Tibial artery (tissue), 4 donors: ENCODE measurements at regions not wholly inside any gene's neighbourhood (a gene's known extent, or its start where the extent isn't known, plus 50 kb on each side); places are given as distances from the start of the nearest gene placed in this dataset.

Experiments used
- DNase-seq, 2 donors: peaks; one replicate each; pipeline ENCODE4 v3.0.0-alpha.2; 2019
- H3K27ac ChIP-seq, 2 donors: fragments of 200-600 bp; sonication (generic) in 1 of 2; 1 replicate in 1 of 2; 2 replicates in 1 of 2; pipeline ENCODE4 v1.5.1; 2018 to 2019; ENCODE audit warnings: mild to moderate bottlenecking in 1 of 2
- H3K27me3 ChIP-seq, 2 donors: fragments of 200-600 bp; sonication (generic) in 1 of 2; one replicate each; pipeline versions ENCODE4 v1.5.1 to v1.6.0; 2016 to 2019
- H3K36me3 ChIP-seq, 3 donors: fragments of 200-600 bp; sonication (generic) in 2 of 3; one replicate each; pipeline ENCODE4 v1.5.1; 2016 to 2019; ENCODE audit warnings: mild to moderate bottlenecking in 2 of 3
- H3K4me1 ChIP-seq, 4 donors: fragments of 200-600 bp; sonication (generic) in 2 of 4; 1 replicate in 3 of 4; 2 replicates in 1 of 4; pipeline ENCODE4 v1.5.1; 2016 to 2019
- H3K4me3 ChIP-seq, 2 donors: fragments of 200-600 bp; sonication (generic) in 1 of 2; 1 replicate in 1 of 2; 2 replicates in 1 of 2; pipeline ENCODE4 v1.5.1; 2018 to 2019; ENCODE audit warnings: mild to moderate bottlenecking in 2 of 2
- H3K9me3 ChIP-seq, 3 donors: fragments of 200-600 bp; sonication (generic) in 1 of 3; one replicate each; pipeline ENCODE4 v1.5.1; 2016 to 2019
- intact Hi-C: fragments of 100-400 bp; cut with DNase I; formaldehyde crosslinking; loops from one replicate; pipeline ENCODE4 v1.15.0; 2023; ENCODE audit warnings: low total_unique reads
- TF ChIP-seq, protein P1 (sequence below), 2 experiments: fragments of 200-600 bp in 1 of 2; fragments of 450-650 bp in 1 of 2; IDR thresholded peaks; one replicate each; pipeline ENCODE4 v1.5.1; 2017 to 2019; ENCODE audit warnings: antibody characterized with exemption in 2 of 2, mild to moderate bottlenecking in 1 of 2, moderate library complexity in 1 of 2

DNA sequence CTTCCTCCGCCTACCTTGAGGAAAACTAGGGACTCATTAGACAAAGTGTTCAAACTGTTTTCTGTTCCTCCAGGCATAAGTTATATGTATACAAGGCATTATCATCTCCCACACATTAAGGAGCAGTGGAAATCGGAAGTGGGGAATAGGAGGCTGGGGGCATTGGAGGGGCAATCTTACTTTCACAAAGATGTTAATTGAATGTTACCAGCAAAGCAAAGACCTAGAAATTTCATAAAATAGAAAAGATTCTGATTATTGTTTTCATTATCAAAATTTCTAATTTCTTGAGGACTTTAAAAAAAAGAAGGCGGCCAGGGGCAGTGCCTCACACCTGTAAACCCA lies 501.7 kb upstream of the JARID2 start:
- no peaks in the 10 kb centered on the region for H3K9me3 ChIP-seq
- peaks cover 0 to 9% (median 0%) of the 10 kb centered on the region in 4 donors for H3K4me1 ChIP-seq
- TF ChIP-seq, protein P1, sequence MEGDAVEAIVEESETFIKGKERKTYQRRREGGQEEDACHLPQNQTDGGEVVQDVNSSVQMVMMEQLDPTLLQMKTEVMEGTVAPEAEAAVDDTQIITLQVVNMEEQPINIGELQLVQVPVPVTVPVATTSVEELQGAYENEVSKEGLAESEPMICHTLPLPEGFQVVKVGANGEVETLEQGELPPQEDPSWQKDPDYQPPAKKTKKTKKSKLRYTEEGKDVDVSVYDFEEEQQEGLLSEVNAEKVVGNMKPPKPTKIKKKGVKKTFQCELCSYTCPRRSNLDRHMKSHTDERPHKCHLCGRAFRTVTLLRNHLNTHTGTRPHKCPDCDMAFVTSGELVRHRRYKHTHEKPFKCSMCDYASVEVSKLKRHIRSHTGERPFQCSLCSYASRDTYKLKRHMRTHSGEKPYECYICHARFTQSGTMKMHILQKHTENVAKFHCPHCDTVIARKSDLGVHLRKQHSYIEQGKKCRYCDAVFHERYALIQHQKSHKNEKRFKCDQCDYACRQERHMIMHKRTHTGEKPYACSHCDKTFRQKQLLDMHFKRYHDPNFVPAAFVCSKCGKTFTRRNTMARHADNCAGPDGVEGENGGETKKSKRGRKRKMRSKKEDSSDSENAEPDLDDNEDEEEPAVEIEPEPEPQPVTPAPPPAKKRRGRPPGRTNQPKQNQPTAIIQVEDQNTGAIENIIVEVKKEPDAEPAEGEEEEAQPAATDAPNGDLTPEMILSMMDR (IDR thresholded peaks at IDR 0.05), result no peak
- no peaks in the 10 kb centered on the region for H3K27me3 ChIP-seq
- DNase-seq, result no peak
- H3K27ac ChIP-seq, result no peak overlapping the region
- no peak overlapping the region for H3K4me3 ChIP-seq
- intact Hi-C loops, result no loop called here
- no peaks in the 10 kb centered on the region for H3K36me3 ChIP-seq

DNA sequence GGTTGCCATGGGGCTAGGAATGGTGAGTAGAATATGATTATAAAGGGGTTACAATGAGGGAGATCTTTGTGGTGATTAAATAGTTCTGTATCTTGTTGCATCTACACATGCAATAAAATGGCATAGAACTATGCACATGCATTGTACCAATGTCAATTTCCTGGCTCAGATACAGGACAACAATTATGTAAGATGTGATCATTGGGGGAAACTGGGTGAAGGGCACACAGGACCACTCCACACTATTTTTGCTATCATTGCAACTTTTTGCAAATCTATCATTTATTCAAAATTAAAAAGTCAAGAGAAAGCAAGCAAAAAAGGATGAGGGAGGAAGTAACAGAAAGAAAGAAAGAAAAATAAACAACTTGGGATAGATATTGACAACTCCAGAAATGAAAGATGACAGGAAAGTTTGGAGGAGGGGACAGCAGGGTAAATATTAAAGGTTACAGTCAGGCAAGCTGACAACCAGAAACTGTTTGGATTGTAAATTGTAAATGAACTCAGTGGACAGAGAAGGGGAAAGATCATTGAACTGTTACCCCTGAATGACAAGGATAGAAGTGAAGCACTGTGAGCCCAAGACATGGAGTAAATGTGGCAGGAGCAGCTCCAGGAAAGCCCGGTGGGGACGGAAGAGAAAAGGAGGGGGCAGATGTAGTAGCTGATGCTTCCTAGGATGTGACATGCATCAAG lies 499.6 kb upstream of the JARID2 start:
- Histone ChIP-seq H3K27ac (no peak overlapping the region), H3K27me3 (no peaks in the 10 kb centered on the region), H3K4me1 (peaks cover 0 to 9% (median 0%) of the 10 kb centered on the region in 4 donors), H3K9me3 (no peaks in the 10 kb centered on the region), H3K36me3 (no peaks in the 10 kb centered on the region), H3K4me3 (no peak overlapping the region)
- TF ChIP-seq, protein P1 (IDR thresholded peaks at IDR 0.05), result no peak
- DNase-seq, result no peak
- intact Hi-C loops, result no loop called here

DNA sequence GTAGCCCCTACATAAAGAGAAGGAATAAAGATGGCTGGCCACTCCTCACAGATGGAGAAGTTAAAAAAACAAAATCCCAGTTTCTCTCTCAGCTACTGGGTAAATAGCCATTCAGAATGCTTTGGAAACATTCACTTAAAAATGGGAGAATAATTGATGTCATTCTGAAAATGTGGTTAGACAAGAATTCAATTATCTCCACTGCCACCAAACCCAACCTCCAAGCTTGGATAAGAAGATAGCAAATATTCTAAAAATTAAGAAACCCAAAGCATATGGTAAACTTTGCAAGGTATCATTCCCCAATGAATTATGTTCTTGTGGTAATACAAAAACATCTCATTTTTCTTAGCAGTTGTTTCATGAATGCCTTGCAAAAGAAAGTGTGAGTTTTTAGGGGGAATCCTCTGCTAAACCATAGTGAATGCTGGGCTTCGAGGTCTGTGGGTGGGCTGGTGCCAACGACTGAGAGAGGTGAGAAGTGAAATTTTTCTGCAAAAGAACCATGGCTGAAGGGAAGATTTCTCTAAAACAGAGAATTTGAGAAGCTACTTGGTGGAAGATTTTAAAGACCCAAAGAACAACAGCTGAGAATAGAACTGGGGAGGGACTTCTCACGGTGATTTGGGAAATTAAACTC lies 497.9 kb upstream of the JARID2 start:
- no peak overlapping the region for H3K4me3 ChIP-seq
- no peaks in the 10 kb centered on the region for H3K36me3 ChIP-seq
- DNase-seq, result no peak
- no peak overlapping the region for H3K27ac ChIP-seq
- no peaks in the 10 kb centered on the region for H3K27me3 ChIP-seq
- intact Hi-C loops, result no loop called here
- TF ChIP-seq, protein P1 (IDR thresholded peaks at IDR 0.05), result no peak
- H3K4me1 ChIP-seq, result peaks cover 0 to 9% (median 0%) of the 10 kb centered on the region in 4 donors
- no peaks in the 10 kb centered on the region for H3K9me3 ChIP-seq

DNA sequence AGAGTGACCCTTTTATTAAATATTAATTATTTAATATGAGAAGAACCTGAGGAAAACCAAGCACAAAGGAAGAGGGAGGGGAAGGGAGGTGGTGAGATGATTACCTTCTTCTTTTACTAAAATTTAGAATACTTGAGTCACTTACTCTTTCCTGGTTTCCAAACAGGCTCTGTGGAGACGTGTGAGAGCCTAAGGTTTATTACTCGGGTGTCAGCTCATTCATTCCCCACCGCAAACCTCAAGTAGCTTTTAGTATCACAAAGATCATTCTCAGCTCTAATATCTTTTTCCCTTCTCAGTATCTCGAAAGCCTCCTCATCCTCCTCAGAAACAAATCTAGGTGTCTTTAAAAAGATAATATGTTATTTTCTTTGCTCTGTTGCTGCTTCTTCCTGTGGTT lies 497.2 kb upstream of the JARID2 start:
- Histone ChIP-seq H3K9me3 (no peaks in the 10 kb centered on the region), H3K4me1 (peaks cover 0 to 3% (median 0%) of the 10 kb centered on the region in 4 donors), H3K4me3 (no peak overlapping the region), H3K27ac (no peak overlapping the region), H3K27me3 (no peaks in the 10 kb centered on the region), H3K36me3 (no peaks in the 10 kb centered on the region)
- intact Hi-C loops, result no loop called here
- TF ChIP-seq, protein P1 (IDR thresholded peaks at IDR 0.05), result no peak
- no peak for DNase-seq

DNA sequence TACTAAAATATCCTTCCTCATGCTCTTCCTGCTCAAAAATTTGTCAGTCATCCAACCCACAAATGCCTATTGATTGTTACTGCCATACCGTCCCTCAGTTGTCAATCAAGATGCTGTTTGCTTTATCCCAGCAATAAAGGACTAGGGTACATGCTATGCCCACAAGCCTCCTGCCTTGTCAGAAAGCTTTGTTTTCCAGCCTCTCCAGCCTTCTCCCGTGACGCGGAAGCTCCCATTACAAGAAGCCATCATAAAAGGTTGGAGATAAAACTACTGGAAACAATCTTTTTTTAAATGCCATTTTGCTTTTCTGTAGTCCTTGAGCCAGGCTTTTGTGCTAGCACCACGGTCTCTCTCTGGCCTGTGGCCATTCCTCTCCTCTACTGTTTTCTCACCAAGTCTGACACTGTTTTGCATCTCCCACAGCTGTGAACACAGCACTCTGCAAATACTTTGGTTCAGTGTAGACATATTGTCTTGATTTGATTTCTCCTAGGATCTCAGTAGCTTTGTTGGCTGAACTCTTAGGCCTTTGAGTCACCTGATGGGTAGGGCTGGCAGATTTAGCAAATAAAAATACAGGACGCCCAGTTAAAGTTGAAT lies 495.7 kb upstream of the JARID2 start:
- TF ChIP-seq, protein P1 (IDR thresholded peaks at IDR 0.05), result no peak
- no peak for DNase-seq
- no peaks in the 10 kb centered on the region for H3K27me3 ChIP-seq
- no peak overlapping the region for H3K27ac ChIP-seq
- H3K36me3 ChIP-seq, result no peaks in the 10 kb centered on the region
- H3K4me1 ChIP-seq, result no peaks in the 10 kb centered on the region
- H3K9me3 ChIP-seq, result no peaks in the 10 kb centered on the region
- intact Hi-C loops, result no loop called here
- no peak overlapping the region for H3K4me3 ChIP-seq
